ENCODE measurements at regions not wholly inside any gene's neighbourhood (a gene's known extent, or its start where the extent isn't known, plus 50 kb on each side); places are given as distances from the start of the nearest gene placed in this dataset.

DNA sequence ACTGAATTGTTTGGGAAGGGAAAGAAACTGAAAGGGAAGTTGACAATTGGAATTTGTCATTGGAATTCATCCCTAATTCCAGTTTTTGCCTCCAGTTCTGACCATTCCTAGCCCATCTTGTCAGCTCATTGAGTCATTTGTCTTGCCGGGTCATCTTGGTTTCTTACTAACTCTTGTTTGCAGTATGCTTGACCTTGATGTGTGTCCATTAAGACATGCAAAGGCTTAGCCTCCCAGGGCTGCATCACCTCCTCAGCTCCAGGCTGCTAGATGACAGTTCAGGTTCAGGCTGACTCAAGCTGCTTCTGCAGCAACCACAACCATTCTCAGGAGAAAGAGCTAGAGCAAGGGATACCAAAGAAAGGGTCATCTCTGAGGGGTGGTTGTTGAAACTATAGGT is 151.3 kb upstream of the PTGFR start:
- no peak for DNase-seq (ENCODE audit: insufficient read length, low spot score, missing footprints)
- H4K20me1 ChIP-seq (ENCODE audit: insufficient read depth, low read length) = no peaks in the 10 kb centered on the region
- peak overlapping the region; percentile 42 for H2AFZ ChIP-seq (ENCODE audit: low read length)
- no peaks in the 10 kb centered on the region for H3K79me2 ChIP-seq (ENCODE audit: insufficient read depth, low read length)
- peak overlapping the region; percentile 90 for H3K27ac ChIP-seq (ENCODE audit: low read depth, low read length)
- no peaks in the 10 kb centered on the region for H3K27me3 ChIP-seq (ENCODE audit: insufficient read depth, low read length)
- no peak overlapping the region for H3K4me3 ChIP-seq (ENCODE audit: insufficient read depth, low read length)
- H3K4me1 ChIP-seq (ENCODE audit: insufficient read depth, low read length) = peaks cover 17% of the 10 kb centered on the region
- no peak for TF ChIP-seq CTCF (IDR thresholded peaks at IDR 0.05; ENCODE audit: extremely low read depth, low read depth, low read length)
- peak overlapping the region; percentile 54 for H3K4me2 ChIP-seq (ENCODE audit: insufficient read depth, low read length)
- H3K36me3 ChIP-seq (ENCODE audit: insufficient read depth, low read length) = no peaks in the 10 kb centered on the region
- no peaks in the 10 kb centered on the region for H3K9me3 ChIP-seq (ENCODE audit: low read depth, low read length)

- no peaks in the 10 kb centered on the region for H3K79me2 ChIP-seq (ENCODE audit: insufficient read depth, low read length)
- no peaks in the 10 kb centered on the region for H3K36me3 ChIP-seq (ENCODE audit: insufficient read depth, low read length)
- H4K20me1 ChIP-seq (ENCODE audit: insufficient read depth, low read length) = no peaks in the 10 kb centered on the region
- peak overlapping the region; percentile 90 for H3K27ac ChIP-seq (ENCODE audit: low read depth, low read length)
- H2AFZ ChIP-seq (ENCODE audit: low read length) = no peak overlapping the region
- peak overlapping the region; percentile 54 for H3K4me2 ChIP-seq (ENCODE audit: insufficient read depth, low read length)
- DNase-seq (ENCODE audit: insufficient read length, low spot score, missing footprints) = peak; percentile 62
- TF ChIP-seq CTCF (IDR thresholded peaks at IDR 0.05; ENCODE audit: extremely low read depth, low read depth, low read length) = no peak
- H3K4me3 ChIP-seq (ENCODE audit: insufficient read depth, low read length) = no peak overlapping the region
- H3K27me3 ChIP-seq (ENCODE audit: insufficient read depth, low read length) = no peaks in the 10 kb centered on the region
- no peaks in the 10 kb centered on the region for H3K9me3 ChIP-seq (ENCODE audit: low read depth, low read length)
- peaks cover 17% of the 10 kb centered on the region for H3K4me1 ChIP-seq (ENCODE audit: insufficient read depth, low read length)
Observed at GRCh38 chr1:78340006-78340405, 150.8 kb upstream of the PTGFR start.

GRCh38 chr1:78348496-78349284 is 142.1 kb upstream of the PTGFR start:
- H3K9me3 ChIP-seq (ENCODE audit: low read depth, low read length) = no peaks in the 10 kb centered on the region

More at GRCh38 chr1:78348496-78349284, 142.1 kb upstream of the PTGFR start:
- Histone ChIP-seq H3K4me1 (ENCODE audit: insufficient read depth, low read length) (no peaks in the 10 kb centered on the region), H3K79me2 (ENCODE audit: insufficient read depth, low read length) (no peaks in the 10 kb centered on the region), H3K27ac (ENCODE audit: low read depth, low read length) (no peak overlapping the region), H3K4me3 (ENCODE audit: insufficient read depth, low read length) (no peak overlapping the region), H4K20me1 (ENCODE audit: insufficient read depth, low read length) (no peaks in the 10 kb centered on the region), H3K27me3 (ENCODE audit: insufficient read depth, low read length) (no peaks in the 10 kb centered on the region), H3K36me3 (ENCODE audit: insufficient read depth, low read length) (no peaks in the 10 kb centered on the region), H3K4me2 (ENCODE audit: insufficient read depth, low read length) (no peak overlapping the region), H2AFZ (ENCODE audit: low read length) (no peak overlapping the region)
- DNase-seq (ENCODE audit: insufficient read length, low spot score, missing footprints) = no peak
- TF ChIP-seq CTCF (IDR thresholded peaks at IDR 0.05; ENCODE audit: extremely low read depth, low read depth, low read length) = no peak

Data from osteoblast (primary cell).